LNCaP clone FGC (cell line): ENCODE measurements at regions not wholly inside any gene's neighbourhood (a gene's known extent, or its start where the extent isn't known, plus 50 kb on each side); places are given as distances from the start of the nearest gene placed in this dataset.
"Not testable (repeated sequence)": the region's sequence is repeated elsewhere in the genome, so short reads cannot be mapped to it uniquely, and the experiment has no call there.

Source experiments
- DNase-seq: peaks from one replicate; pipeline ENCODE4 v3.0.0-alpha.2; 2011; ENCODE audit warnings: low read depth
- H3K4me3 ChIP-seq: 2 replicates; pipeline ENCODE4 v1.5.1; 2011; ENCODE audit warnings: mild to moderate bottlenecking, low read depth, low read length, control low read depth
- CTCF ChIP-seq: IDR thresholded peaks from 2 replicates; pipeline ENCODE4 v1.5.1; 2012; ENCODE audit warnings: mild to moderate bottlenecking; ENCODE audit not compliant: control insufficient read depth, insufficient read depth; ENCODE audit errors: extremely low read depth

- no peak for TF ChIP-seq CTCF
- no peak overlapping the region for H3K4me3 ChIP-seq
- no peak for DNase-seq
These were observed 108.2 kb upstream of the LOC128125822 start for GRCh38 chr6:63464060-63464459.

GRCh38 chr6:63465750-63466149, 106.5 kb upstream of the LOC128125822 start:
- no peak for DNase-seq
- TF ChIP-seq CTCF: no peak
- no peak overlapping the region for H3K4me3 ChIP-seq

- DNase-seq: no peak
These were observed 106.0 kb upstream of the LOC128125822 start for GRCh38 chr6:63466242-63466733.

GRCh38 chr6:63467247-63467954, 104.9 kb upstream of the LOC128125822 start:
- no peak for DNase-seq
- no peak for TF ChIP-seq CTCF
- no peak overlapping the region for H3K4me3 ChIP-seq

More at GRCh38 chr6:63466242-63466733, 106.0 kb upstream of the LOC128125822 start:
- H3K4me3 ChIP-seq: no peak overlapping the region
- TF ChIP-seq CTCF: no peak

DNA sequence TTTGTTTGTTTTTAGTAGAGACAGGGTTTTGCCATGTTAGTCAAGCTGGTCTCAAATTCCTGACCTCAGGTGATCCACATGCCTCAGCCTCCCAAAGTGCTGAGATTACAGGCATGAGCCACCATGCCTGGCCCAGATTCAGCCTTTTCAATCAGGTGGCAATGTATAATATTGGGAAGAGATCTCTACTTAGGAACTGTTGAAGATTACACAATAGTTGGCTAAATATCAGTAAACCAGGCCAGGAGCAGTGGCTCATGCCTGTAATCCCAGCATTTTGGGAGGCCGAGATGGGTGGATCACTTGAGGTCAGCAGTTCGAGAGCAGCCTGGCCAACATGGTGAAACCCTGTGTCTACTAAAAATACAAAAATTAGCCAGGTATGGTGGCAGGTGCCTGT, 101.1 kb upstream of the LOC128125822 start:
- DNase-seq, H3K4me3 ChIP-seq: not testable (repeated sequence)

DNA sequence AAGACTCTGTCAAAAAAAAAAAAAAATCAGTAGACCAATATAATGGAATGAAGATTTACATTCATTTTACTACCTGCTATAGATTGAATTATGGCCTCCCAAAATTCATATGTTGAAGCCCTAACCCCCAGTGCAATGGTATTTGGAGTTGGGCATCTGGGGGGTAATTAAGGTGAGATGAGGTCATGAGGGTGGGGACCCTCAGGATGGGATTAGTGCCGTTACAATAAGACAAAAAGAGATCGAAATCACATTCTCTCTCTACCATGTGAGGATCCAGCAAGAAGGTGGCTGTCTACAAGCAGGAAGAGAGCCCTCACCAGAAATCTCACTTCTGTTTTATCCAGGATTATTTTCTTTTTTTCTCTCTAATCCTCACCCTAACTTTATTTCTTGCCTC, 100.6 kb upstream of the LOC128125822 start:
- no peak for TF ChIP-seq CTCF
- H3K4me3 ChIP-seq: no peak overlapping the region
- no peak for DNase-seq

GRCh38 chr6:63475707-63476106, 96.6 kb upstream of the LOC128125822 start:
- TF ChIP-seq CTCF: no peak
- DNase-seq: no peak
- H3K4me3 ChIP-seq: no peak overlapping the region
